ENCODE measurements at regions not wholly inside any gene's neighbourhood (a gene's known extent, or its start where the extent isn't known, plus 50 kb on each side); places are given as distances from the start of the nearest gene placed in this dataset.

- Mint-ChIP-seq H3K27ac (no peak overlapping the region), H3K9me3 (peaks cover 18% of the 10 kb centered on the region), H3K36me3 (no peaks in the 10 kb centered on the region), H3K4me3 (no peak overlapping the region), H3K27me3 (ENCODE audit: insufficient read depth, low read depth) (peaks cover 3% of the 10 kb centered on the region), H3K4me1 (peaks cover 19% of the 10 kb centered on the region)
- no peaks in the 10 kb centered on the region for H3K36me3 ChIP-seq
- TF ChIP-seq EZH2 (IDR thresholded peaks at IDR 0.05) (no peak), EZH2phosphoT487 (IDR thresholded peaks at IDR 0.05) (no peak), CTCF (IDR thresholded peaks at IDR 0.05) (no peak)
- no peak for DNase-seq (ENCODE audit: low spot score)
- H3K27ac ChIP-seq: no peak overlapping the region
- H3K4me3 ChIP-seq: no peak overlapping the region
- H3K4me2 ChIP-seq: no peak overlapping the region
- peaks cover 13% of the 10 kb centered on the region for H3K4me1 ChIP-seq
- H3F3A ChIP-seq (ENCODE audit: low read depth): peaks cover 4% of the 10 kb centered on the region
- H3K9ac ChIP-seq: no peak overlapping the region
- no peak overlapping the region for H2AFZ ChIP-seq (replicated peaks)
- no peaks in the 10 kb centered on the region for H3K27me3 ChIP-seq
- no peaks in the 10 kb centered on the region for H3K79me2 ChIP-seq (ENCODE audit: low read depth)
- H3K9me3 ChIP-seq (ENCODE audit: low read depth): no peaks in the 10 kb centered on the region
- no peaks in the 10 kb centered on the region for H4K20me1 ChIP-seq (ENCODE audit: low read depth)
These were observed 159.1 kb upstream of the PIEZO2 start for GRCh38 chr18:11308499-11308898.

GRCh38 chr18:11307716-11308115 lies 158.3 kb upstream of the PIEZO2 start:
- no peak overlapping the region for H3K9ac ChIP-seq
- no peak for DNase-seq (ENCODE audit: low spot score)
- Mint-ChIP-seq H3K9me3 (peaks cover 23% of the 10 kb centered on the region), H3K27me3 (ENCODE audit: insufficient read depth, low read depth) (peaks cover 3% of the 10 kb centered on the region), H3K4me1 (peaks cover 19% of the 10 kb centered on the region), H3K4me3 (no peak overlapping the region), H3K36me3 (no peaks in the 10 kb centered on the region), H3K27ac (no peak overlapping the region)
- no peaks in the 10 kb centered on the region for H4K20me1 ChIP-seq (ENCODE audit: low read depth)
- no peak for TF ChIP-seq EZH2 (IDR thresholded peaks at IDR 0.05)
- no peak for TF ChIP-seq EZH2phosphoT487 (IDR thresholded peaks at IDR 0.05)
- no peak for TF ChIP-seq CTCF (IDR thresholded peaks at IDR 0.05)
- H3K9me3 ChIP-seq (ENCODE audit: low read depth): no peaks in the 10 kb centered on the region
- H3F3A ChIP-seq (ENCODE audit: low read depth): peaks cover 4% of the 10 kb centered on the region
- H3K4me3 ChIP-seq: no peak overlapping the region
- H3K4me1 ChIP-seq: peaks cover 13% of the 10 kb centered on the region
- no peak overlapping the region for H3K4me2 ChIP-seq
- H3K79me2 ChIP-seq (ENCODE audit: low read depth): no peaks in the 10 kb centered on the region
- no peak overlapping the region for H3K27ac ChIP-seq
- H2AFZ ChIP-seq (replicated peaks): no peak overlapping the region
- no peaks in the 10 kb centered on the region for H3K36me3 ChIP-seq
- no peaks in the 10 kb centered on the region for H3K27me3 ChIP-seq

- Histone ChIP-seq H3K27me3 (no peaks in the 10 kb centered on the region), H4K20me1 (ENCODE audit: low read depth) (no peaks in the 10 kb centered on the region), H3K9me3 (ENCODE audit: low read depth) (peaks cover 7% of the 10 kb centered on the region), H2AFZ (replicated peaks) (peak overlapping the region; percentile 45), H3K4me2 (no peak overlapping the region), H3K4me3 (no peak overlapping the region), H3K27ac (no peak overlapping the region), H3K4me1 (peaks cover 13% of the 10 kb centered on the region), H3F3A (ENCODE audit: low read depth) (peaks cover 4% of the 10 kb centered on the region), H3K9ac (no peak overlapping the region), H3K36me3 (no peaks in the 10 kb centered on the region), H3K79me2 (ENCODE audit: low read depth) (no peaks in the 10 kb centered on the region)
- peaks cover 5% of the 10 kb centered on the region for H3K27me3 Mint-ChIP-seq (ENCODE audit: insufficient read depth, low read depth)
- TF ChIP-seq EZH2 (IDR thresholded peaks at IDR 0.05): no peak
- no peak for TF ChIP-seq EZH2phosphoT487 (IDR thresholded peaks at IDR 0.05)
- no peak for TF ChIP-seq CTCF (IDR thresholded peaks at IDR 0.05)
- peaks cover 41% of the 10 kb centered on the region for H3K9me3 Mint-ChIP-seq
- H3K27ac Mint-ChIP-seq: peak overlapping the region; percentile 82
- peaks cover 19% of the 10 kb centered on the region for H3K4me1 Mint-ChIP-seq
- H3K36me3 Mint-ChIP-seq: no peaks in the 10 kb centered on the region
- no peak for DNase-seq (ENCODE audit: low spot score)
- H3K4me3 Mint-ChIP-seq: no peak overlapping the region
These were observed 156.1 kb upstream of the PIEZO2 start for GRCh38 chr18:11305507-11305906.
